K562 (cell line): ENCODE measurements at regions not wholly inside any gene's neighbourhood (a gene's known extent, or its start where the extent isn't known, plus 50 kb on each side); places are given as distances from the start of the nearest gene placed in this dataset.
A peak's percentile ranks its signal among the peaks of the same experiment; 100 is the strongest.

Experiments used
- EP400 ChIP-seq: fragments of 450-650 bp; IDR thresholded peaks from 2 replicates; pipeline ENCODE4 v1.6.1; 2017; ENCODE audit warnings: antibody characterized with exemption, mild to moderate bottlenecking, moderate library complexity
- ESRRA ChIP-seq: fragments of 450-650 bp; IDR thresholded peaks from 2 replicates; pipeline ENCODE4 v1.6.1; 2014; ENCODE audit warnings: low read depth, mild to moderate bottlenecking, moderate library complexity, borderline replicate concordance
- EWSR1 ChIP-seq: fragments of 450-650 bp; IDR thresholded peaks from 2 replicates; pipeline ENCODE4 v1.6.1; 2018; ENCODE audit warnings: borderline replicate concordance, mild to moderate bottlenecking, low read depth, moderate library complexity; ENCODE audit not compliant: partially characterized antibody
- HDAC2 ChIP-seq: fragments of 450-650 bp; IDR thresholded peaks from 2 replicates; pipeline ENCODE4 v1.6.1; 2016; ENCODE audit warnings: mild to moderate bottlenecking
- HNRNPK ChIP-seq: fragments of 200-400 bp; formaldehyde crosslinking; IDR thresholded peaks from one replicate; pipeline ENCODE4 v1.6.1; 2018; ENCODE audit warnings: mild to moderate bottlenecking, low read depth, low read length; ENCODE audit not compliant: poor library complexity, severe bottlenecking
- KLF16 ChIP-seq: IDR thresholded peaks from 2 replicates; pipeline ENCODE4 v1.6.1; 2016; ENCODE audit warnings: antibody characterized with exemption
- MYNN ChIP-seq, 2 experiments: sonication (generic); formaldehyde crosslinking in 1 of 2; IDR thresholded peaks; 2 replicates each; pipeline versions ENCODE4 v1.5.0 to v1.6.1; 2016 to 2020; ENCODE audit warnings: antibody characterized with exemption in 1 of 2, missing genetic modification reagents in 1 of 2
- NCOR1 ChIP-seq: fragments of 450-650 bp; IDR thresholded peaks from 2 replicates; pipeline ENCODE4 v1.6.1; 2016; ENCODE audit warnings: mild to moderate bottlenecking, moderate library complexity
- NR4A1 ChIP-seq, 2 experiments: fragments of 250-450 bp in 1 of 2; fragments of 450-650 bp in 1 of 2; sonication (Bioruptor Pico) in 1 of 2; IDR thresholded peaks; 2 replicates each; pipeline versions ENCODE4 v1.4.0 to v1.6.1; 2016 to 2020; ENCODE audit warnings: mild to moderate bottlenecking in 2 of 2, missing compliant biosample characterization in 1 of 2, missing genetic modification characterization in 1 of 2, moderate library complexity in 1 of 2
- PHB ChIP-seq: fragments of 250-450 bp; sonication (Bioruptor Pico); IDR thresholded peaks from 2 replicates; pipeline ENCODE4 v1.5.0; 2021
- PHF20 ChIP-seq: fragments of 450-650 bp; IDR thresholded peaks from 2 replicates; pipeline ENCODE4 v1.6.1; 2018; ENCODE audit not compliant: partially characterized antibody
- RFX1 ChIP-seq: fragments of 450-650 bp; IDR thresholded peaks from 2 replicates; pipeline ENCODE4 v1.6.1; 2016; ENCODE audit warnings: mild to moderate bottlenecking, moderate library complexity
- SIN3B ChIP-seq: fragments of 450-650 bp; IDR thresholded peaks from 2 replicates; pipeline ENCODE4 v1.6.1; 2017; ENCODE audit warnings: low read depth, mild to moderate bottlenecking, moderate library complexity
- SPI1 ChIP-seq: IDR thresholded peaks from 2 replicates; pipeline ENCODE4 v1.6.1; 2011; ENCODE audit warnings: low read depth, low read length, control low read depth, borderline replicate concordance
- TBP ChIP-seq: optimal IDR thresholded peaks from 2 replicates; pipeline ENCODE3; 2011; ENCODE audit warnings: low read depth, low read length, improper control_type of control experiment
- ZBTB5 ChIP-seq: fragments of 450-650 bp; IDR thresholded peaks from 2 replicates; pipeline ENCODE4 v1.6.1; 2017; ENCODE audit warnings: antibody characterized with exemption
- ZNF217 ChIP-seq: sonication (generic); formaldehyde crosslinking; IDR thresholded peaks from 2 replicates; pipeline ENCODE4 v1.8.0; 2022; ENCODE audit warnings: mild to moderate bottlenecking, missing genetic modification reagents
- ZNF324 ChIP-seq: fragments of 250-450 bp; sonication (Bioruptor Pico); IDR thresholded peaks from 2 replicates; pipeline ENCODE4 v1.4.0; 2020; ENCODE audit warnings: mild to moderate bottlenecking
- ZNF384 ChIP-seq: IDR thresholded peaks from 2 replicates; pipeline ENCODE4 v1.6.1; 2012; ENCODE audit warnings: low read depth, low read length, improper control_type of control experiment
- ZNF699 ChIP-seq: fragments of 250-450 bp; sonication (Bioruptor Pico); IDR thresholded peaks from 2 replicates; pipeline ENCODE4 v1.8.0; 2021; ENCODE audit warnings: mild to moderate bottlenecking, moderate library complexity; ENCODE audit not compliant: insufficient replicate concordance
- TF ChIP-seq, protein P1 (sequence below): fragments of 250-450 bp; sonication (Bioruptor Pico); IDR thresholded peaks from 2 replicates; pipeline ENCODE4 v1.5.0; 2021; ENCODE audit warnings: mild to moderate bottlenecking, moderate library complexity
- TF ChIP-seq, protein P2 (sequence below): fragments of 250-450 bp; sonication (Bioruptor Pico); IDR thresholded peaks from 2 replicates; pipeline ENCODE4 v1.8.0; 2022; ENCODE audit warnings: inconsistent platforms, mild to moderate bottlenecking, moderate library complexity, borderline replicate concordance

GRCh38 chr7:106978425-106979420 is 65.8 kb upstream of the PRKAR2B start (continued):
- TF ChIP-seq ZNF384 (peak; percentile 72), KLF16 (peak; percentile 96), MYNN (IDR thresholded peaks at IDR 0.05) (peak; percentile 96), MYNN (CRISPR knock-in tag; IDR thresholded peaks at IDR 0.05) (no peak), ZNF217 (CRISPR knock-in tag) (no peak), ZNF324 (no peak), RFX1 (no peak), NCOR1 (peak; percentile 99), SIN3B (0 out of 2 replicates have a peak, but pooled peaks have one; percentile 9), SPI1 (no peak), EWSR1 (no peak), NR4A1 (CRISPR knock-in tag; IDR thresholded peaks at IDR 0.05) (no peak), NR4A1 (tag; IDR thresholded peaks at IDR 0.05) (peak; percentile 14; the same call in 1 of the 2 replicates), ZBTB5 (no peak), EP400 (peak; percentile 60), PHB (CRISPR knock-in tag) (no peak), TBP (peak; percentile 50), PHF20 (no peak), HDAC2 (peak; percentile 95), ZNF699 (no peak), HNRNPK (no peak), ESRRA (peak; percentile 58; the same call in 1 of the 2 replicates)
- TF ChIP-seq, protein P1, sequence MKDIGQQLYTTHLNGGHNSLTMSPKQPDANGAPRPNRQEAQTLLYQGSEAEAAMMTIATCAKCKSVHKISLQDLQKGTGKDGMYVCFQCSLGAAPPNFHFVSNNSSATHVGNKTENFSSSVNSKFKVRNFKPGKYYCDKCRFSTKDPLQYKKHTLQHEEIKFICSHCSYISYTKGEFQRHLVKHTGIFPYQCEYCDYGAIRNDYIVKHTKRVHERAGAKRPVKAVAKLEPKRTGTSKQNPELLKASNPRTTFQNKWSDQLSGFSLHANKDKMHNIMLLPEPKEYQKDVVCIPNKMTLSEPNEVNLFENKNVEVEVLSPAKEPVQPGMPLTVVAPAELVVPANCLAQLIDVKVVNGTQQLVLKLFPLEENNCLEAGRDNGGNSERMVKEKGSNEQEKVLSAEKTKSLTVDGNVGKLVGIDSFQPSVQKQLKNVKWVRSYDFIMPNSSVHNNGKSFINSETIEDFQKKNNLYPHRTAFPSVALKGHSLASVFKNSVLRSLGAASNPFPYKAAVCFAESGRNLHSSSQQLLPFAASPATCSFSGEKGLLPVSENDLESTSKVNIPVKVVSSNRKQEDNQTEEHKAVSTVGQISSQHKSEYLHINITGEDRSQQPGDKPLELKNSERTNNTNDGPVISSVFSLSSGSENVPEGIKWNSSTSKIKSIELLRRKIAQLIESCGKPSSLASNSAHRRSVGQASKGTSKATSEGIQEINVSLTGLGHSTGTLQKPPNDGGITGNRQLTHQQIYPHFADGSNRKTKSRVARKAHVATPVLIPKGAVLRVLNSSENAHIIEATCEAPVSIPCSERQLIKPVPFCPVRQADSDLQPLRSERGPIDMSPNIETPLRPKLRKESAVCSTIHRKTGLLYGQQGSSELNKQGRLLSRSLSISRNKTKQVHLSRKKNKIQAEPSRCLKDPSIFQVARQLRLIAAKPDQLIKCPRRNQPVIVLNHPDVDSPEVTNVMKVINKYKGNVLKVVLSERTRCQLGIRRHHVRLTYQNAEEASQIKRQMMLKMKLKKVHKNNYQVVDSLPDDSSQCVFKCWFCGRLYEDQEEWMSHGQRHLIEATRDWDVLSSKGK (CRISPR knock-in tag): no peak
- TF ChIP-seq, protein P2, sequence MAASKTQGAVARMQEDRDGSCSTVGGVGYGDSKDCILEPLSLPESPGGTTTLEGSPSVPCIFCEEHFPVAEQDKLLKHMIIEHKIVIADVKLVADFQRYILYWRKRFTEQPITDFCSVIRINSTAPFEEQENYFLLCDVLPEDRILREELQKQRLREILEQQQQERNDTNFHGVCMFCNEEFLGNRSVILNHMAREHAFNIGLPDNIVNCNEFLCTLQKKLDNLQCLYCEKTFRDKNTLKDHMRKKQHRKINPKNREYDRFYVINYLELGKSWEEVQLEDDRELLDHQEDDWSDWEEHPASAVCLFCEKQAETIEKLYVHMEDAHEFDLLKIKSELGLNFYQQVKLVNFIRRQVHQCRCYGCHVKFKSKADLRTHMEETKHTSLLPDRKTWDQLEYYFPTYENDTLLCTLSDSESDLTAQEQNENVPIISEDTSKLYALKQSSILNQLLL (CRISPR knock-in tag): no peak
